HL-60 (cell line): ENCODE measurements at regions not wholly inside any gene's neighbourhood (a gene's known extent, or its start where the extent isn't known, plus 50 kb on each side); places are given as distances from the start of the nearest gene placed in this dataset. TPM values are rescaled to one million over a fixed set of nuclear protein-coding genes. Genes with fewer than 3 reads are reported as not detected.

Experiments
- DNase-seq, 2 experiments: peaks; one replicate each; pipeline ENCODE4 v3.0.0-alpha.2; 2010 to 2020; ENCODE audit warnings: low read depth in 1 of 2, low spot score in 1 of 2
- H3K27ac ChIP-seq: fragments of 250-450 bp; sonication (Bioruptor Pico); replicated peaks from 2 replicates; pipeline ENCODE4 v1.5.1; 2020; ENCODE audit warnings: mild to moderate bottlenecking, moderate library complexity
- H3K27me3 ChIP-seq: fragments of 250-450 bp; sonication (Bioruptor Pico); 2 replicates; pipeline ENCODE4 v1.5.1; 2021; ENCODE audit warnings: mild to moderate bottlenecking, moderate library complexity; ENCODE audit not compliant: insufficient read depth, poor library complexity, severe bottlenecking
- H3K4me3 ChIP-seq: replicated peaks from 2 replicates; pipeline ENCODE4 v1.5.1; 2011; ENCODE audit warnings: mild to moderate bottlenecking, control low read depth, low read length; ENCODE audit not compliant: insufficient read depth
- CTCF ChIP-seq: IDR thresholded peaks from one replicate; pipeline ENCODE4 v1.5.1; 2011; ENCODE audit warnings: low read length, control low read depth, inconsistent platforms; ENCODE audit not compliant: insufficient read depth
- GABPA ChIP-seq: IDR thresholded peaks from 2 replicates; pipeline ENCODE4 v1.6.1; 2012; ENCODE audit warnings: low read depth
- POLR2AphosphoS5 ChIP-seq: IDR thresholded peaks from 2 replicates; pipeline ENCODE4 v1.6.1; 2012; ENCODE audit warnings: low read depth
- REST ChIP-seq: IDR thresholded peaks from 2 replicates; pipeline ENCODE4 v1.6.1; 2012; ENCODE audit warnings: low read depth; ENCODE audit not compliant: insufficient replicate concordance
- SPI1 ChIP-seq: IDR thresholded peaks from 2 replicates; pipeline ENCODE4 v1.6.1; 2012; ENCODE audit warnings: low read depth, mild to moderate bottlenecking, borderline replicate concordance
- microRNA-seq: library from miRNA; unstranded; fragments of <30 nt; microRNA quantifications from one replicate; pipeline ENCODE4, GENCODE V29; 2018

- H3K27me3 ChIP-seq, result no peaks in the 10 kb centered on the region
- DNase-seq, result no peak
- no peak overlapping the region for H3K27ac ChIP-seq
- H3K4me3 ChIP-seq, result no peak overlapping the region
- TF ChIP-seq POLR2AphosphoS5, result no peak
- TF ChIP-seq GABPA, result no peak
- TF ChIP-seq SPI1, result no peak
- TF ChIP-seq REST, result no peak
- TF ChIP-seq CTCF, result no peak
These were observed 188.5 kb downstream of the IGSF11 start for GRCh38 chr3:118846176-118846575.

Small RNA genes lying in the stretch of these regions (microRNA-seq; reads per million reads assigned to microRNA genes)
- gene MIR4447, result not detected
